H9 (cell line): ENCODE measurements at regions not wholly inside any gene's neighbourhood (a gene's known extent, or its start where the extent isn't known, plus 50 kb on each side); places are given as distances from the start of the nearest gene placed in this dataset.

Source experiments
- DNase-seq: peaks from one replicate; pipeline ENCODE4 v3.0.0-alpha.2; 2017
- H2AFZ ChIP-seq: one replicate; pipeline ENCODE4 v1.6.1; 2013; ENCODE audit warnings: mild to moderate bottlenecking, low read length, control low read depth, moderate library complexity
- H2AK5ac ChIP-seq: 2 replicates; pipeline ENCODE4 v1.6.1; 2013; ENCODE audit warnings: low read length, control low read depth, mixed read lengths; ENCODE audit not compliant: insufficient read length
- H2BK120ac ChIP-seq: one replicate; pipeline ENCODE4 v1.6.1; 2013; ENCODE audit warnings: low read depth, mild to moderate bottlenecking, low read length, control low read depth, inconsistent platforms; ENCODE audit not compliant: poor library complexity, severe bottlenecking
- H2BK12ac ChIP-seq: 2 replicates; pipeline ENCODE4 v1.6.1; 2013; ENCODE audit warnings: low read length, control low read depth, mixed read lengths, low read depth; ENCODE audit not compliant: insufficient read length
- H2BK15ac ChIP-seq: 2 replicates; pipeline ENCODE4 v1.6.1; 2013; ENCODE audit warnings: low read depth, low read length, control low read depth
- H2BK20ac ChIP-seq: one replicate; pipeline ENCODE4 v1.6.1; 2013; ENCODE audit warnings: low read depth, mild to moderate bottlenecking, low read length, control low read depth, inconsistent platforms; ENCODE audit not compliant: poor library complexity, severe bottlenecking
- H2BK5ac ChIP-seq: 2 replicates; pipeline ENCODE4 v1.6.1; 2013; ENCODE audit warnings: low read length, control low read depth, mixed read lengths; ENCODE audit not compliant: insufficient read length
- H3K14ac ChIP-seq: 2 replicates; pipeline ENCODE4 v1.6.1; 2013; ENCODE audit warnings: low read length, control low read depth; ENCODE audit not compliant: insufficient read depth
- H3K18ac ChIP-seq: 2 replicates; pipeline ENCODE4 v1.6.1; 2013; ENCODE audit warnings: low read depth, mild to moderate bottlenecking, mixed read lengths, low read length, control low read depth; ENCODE audit not compliant: insufficient read length
- H3K23ac ChIP-seq: 2 replicates; pipeline ENCODE4 v1.6.1; 2013; ENCODE audit warnings: low read length, control low read depth, mixed read lengths, low read depth; ENCODE audit not compliant: insufficient read length
- H3K23me2 ChIP-seq: 2 replicates; pipeline ENCODE4 v1.6.1; 2013; ENCODE audit warnings: low read depth, mild to moderate bottlenecking, mixed read lengths, low read length, control low read depth; ENCODE audit not compliant: insufficient read length, poor library complexity, severe bottlenecking
- H3K27ac ChIP-seq: 2 replicates; pipeline ENCODE4 v1.5.1; 2013; ENCODE audit warnings: low read length, control low read depth, mixed read lengths, low read depth; ENCODE audit not compliant: insufficient read length
- H3K27me3 ChIP-seq: 2 replicates; pipeline ENCODE4 v1.6.1; 2013; ENCODE audit warnings: low read length, control low read depth, inconsistent platforms; ENCODE audit not compliant: insufficient read depth
- H3K4ac ChIP-seq: 2 replicates; pipeline ENCODE4 v1.6.1; 2013; ENCODE audit warnings: low read depth, mild to moderate bottlenecking, control low read depth, inconsistent platforms, low read length, moderate library complexity
- H3K4me1 ChIP-seq: 2 replicates; pipeline ENCODE4 v1.6.1; 2013; ENCODE audit warnings: low read length, control low read depth, inconsistent platforms; ENCODE audit not compliant: insufficient read depth
- H3K4me2 ChIP-seq: 2 replicates; pipeline ENCODE4 v1.6.1; 2013; ENCODE audit warnings: low read length, control low read depth, mixed read lengths; ENCODE audit not compliant: insufficient read length, insufficient read depth
- H3K56ac ChIP-seq: 2 replicates; pipeline ENCODE4 v1.6.1; 2013; ENCODE audit warnings: low read depth, mild to moderate bottlenecking, mixed read lengths, low read length, control low read depth; ENCODE audit not compliant: insufficient read length
- H3K79me1 ChIP-seq: 2 replicates; pipeline ENCODE4 v1.6.1; 2013; ENCODE audit warnings: low read depth, mild to moderate bottlenecking, moderate library complexity, low read length, control low read depth, inconsistent platforms; ENCODE audit not compliant: insufficient read depth, poor library complexity, severe bottlenecking
- H3K79me2 ChIP-seq: 2 replicates; pipeline ENCODE4 v1.6.1; 2013; ENCODE audit warnings: low read length, control low read depth, inconsistent platforms; ENCODE audit not compliant: insufficient read depth
- H3K9ac ChIP-seq: 2 replicates; pipeline ENCODE4 v1.6.1; 2013; ENCODE audit warnings: low read length, control low read depth, mixed read lengths; ENCODE audit not compliant: insufficient read length; ENCODE audit errors: extremely low read depth
- H3K9me3 ChIP-seq: one replicate; pipeline ENCODE4 v1.6.1; 2013; ENCODE audit warnings: low read depth, low read length, inconsistent platforms; ENCODE audit not compliant: control insufficient read depth
- H3T11ph ChIP-seq: one replicate; pipeline ENCODE4 v1.6.1; 2013; ENCODE audit warnings: mild to moderate bottlenecking, low read length, control low read depth, inconsistent platforms
- H4K20me1 ChIP-seq: one replicate; pipeline ENCODE4 v1.6.1; 2013; ENCODE audit not compliant: control insufficient read depth, insufficient read length, insufficient read depth
- H4K5ac ChIP-seq: 2 replicates; pipeline ENCODE4 v1.6.1; 2013; ENCODE audit warnings: low read depth, mild to moderate bottlenecking, mixed read lengths, low read length, control low read depth; ENCODE audit not compliant: insufficient read length
- H4K8ac ChIP-seq: replicated peaks from 2 replicates; pipeline ENCODE4 v1.6.1; 2013; ENCODE audit warnings: low read length, control low read depth, mixed read lengths, low read depth; ENCODE audit not compliant: insufficient read length
- H4K91ac ChIP-seq: 2 replicates; pipeline ENCODE4 v1.6.1; 2013; ENCODE audit warnings: low read depth, mild to moderate bottlenecking, moderate library complexity, mixed read lengths, low read length, control low read depth; ENCODE audit not compliant: insufficient read length
- H3K27ac Mint-ChIP-seq, 3 experiments: 2 replicates in 2 of 3; 3 replicates in 1 of 3; pipeline ENCODE4 v1.8.0; 2020 to 2021; ENCODE audit warnings: mixed read lengths in 3 of 3, mild to moderate bottlenecking in 1 of 3, moderate library complexity in 1 of 3
- H3K27me3 Mint-ChIP-seq: 2 replicates; pipeline ENCODE4 v1.8.0; 2021; ENCODE audit warnings: low read depth, mild to moderate bottlenecking, moderate library complexity, mixed read lengths
- H3K36me3 Mint-ChIP-seq, 3 experiments: 2 replicates in 2 of 3; 3 replicates in 1 of 3; pipeline ENCODE4 v1.8.0; 2020 to 2021; ENCODE audit warnings: low read depth in 3 of 3, mixed read lengths in 3 of 3; ENCODE audit not compliant: insufficient read depth in 1 of 3
- H3K4me1 Mint-ChIP-seq, 2 experiments: 2 replicates each; pipeline ENCODE4 v1.8.0; 2020; ENCODE audit warnings: mixed read lengths in 2 of 2
- H3K4me3 Mint-ChIP-seq, 2 experiments: 2 replicates in 1 of 2; 3 replicates in 1 of 2; pipeline ENCODE4 v1.8.0; 2020 to 2021; ENCODE audit warnings: mild to moderate bottlenecking in 2 of 2, mixed read lengths in 2 of 2, moderate library complexity in 1 of 2
- H3K9me3 Mint-ChIP-seq, 2 experiments: 2 replicates in 1 of 2; 3 replicates in 1 of 2; pipeline ENCODE4 v1.8.0; 2020; ENCODE audit warnings: mild to moderate bottlenecking in 2 of 2, mixed read lengths in 2 of 2, moderate library complexity in 1 of 2
- WGBS: extraction: QIAGEN DNeasy Blood & Tissue Kit; methylation state at CpG from one replicate; pipeline ENCODE4 v1.1.7; 2013; ENCODE audit warnings: missing lambda C conversion rate, low lambda C conversion rate, mixed read lengths; ENCODE audit not compliant: insufficient read length; ENCODE audit errors: extremely low coverage; 5-methylcytosine and 5-hydroxymethylcytosine counted together
- TF ChIP-seq, protein P1 (sequence below): fragments of 200-600 bp; sonication (generic); conservative IDR thresholded peaks from 3 replicates; pipeline ENCODE4 v1.8.0; 2021; ENCODE audit warnings: antibody characterized with exemption, mild to moderate bottlenecking

- no peaks in the 10 kb centered on the region for H3K36me3 Mint-ChIP-seq
- H3K79me2 ChIP-seq = no peaks in the 10 kb centered on the region
- H3K4me3 Mint-ChIP-seq = no peak overlapping the region
- H3K27me3 ChIP-seq = no peaks in the 10 kb centered on the region
- no peak overlapping the region for H2BK20ac ChIP-seq
- no peak overlapping the region for H2BK5ac ChIP-seq
- TF ChIP-seq, protein P1, sequence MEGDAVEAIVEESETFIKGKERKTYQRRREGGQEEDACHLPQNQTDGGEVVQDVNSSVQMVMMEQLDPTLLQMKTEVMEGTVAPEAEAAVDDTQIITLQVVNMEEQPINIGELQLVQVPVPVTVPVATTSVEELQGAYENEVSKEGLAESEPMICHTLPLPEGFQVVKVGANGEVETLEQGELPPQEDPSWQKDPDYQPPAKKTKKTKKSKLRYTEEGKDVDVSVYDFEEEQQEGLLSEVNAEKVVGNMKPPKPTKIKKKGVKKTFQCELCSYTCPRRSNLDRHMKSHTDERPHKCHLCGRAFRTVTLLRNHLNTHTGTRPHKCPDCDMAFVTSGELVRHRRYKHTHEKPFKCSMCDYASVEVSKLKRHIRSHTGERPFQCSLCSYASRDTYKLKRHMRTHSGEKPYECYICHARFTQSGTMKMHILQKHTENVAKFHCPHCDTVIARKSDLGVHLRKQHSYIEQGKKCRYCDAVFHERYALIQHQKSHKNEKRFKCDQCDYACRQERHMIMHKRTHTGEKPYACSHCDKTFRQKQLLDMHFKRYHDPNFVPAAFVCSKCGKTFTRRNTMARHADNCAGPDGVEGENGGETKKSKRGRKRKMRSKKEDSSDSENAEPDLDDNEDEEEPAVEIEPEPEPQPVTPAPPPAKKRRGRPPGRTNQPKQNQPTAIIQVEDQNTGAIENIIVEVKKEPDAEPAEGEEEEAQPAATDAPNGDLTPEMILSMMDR = no peak
- H3K9me3 ChIP-seq = no peaks in the 10 kb centered on the region
- no peak overlapping the region for H2BK15ac ChIP-seq
- no peak overlapping the region for H3K4ac ChIP-seq
- H3K27ac Mint-ChIP-seq = no peak overlapping the region
- H3K23ac ChIP-seq = no peak overlapping the region
- H2BK120ac ChIP-seq = no peak overlapping the region
- no peak overlapping the region for H3K14ac ChIP-seq
- H3K27me3 Mint-ChIP-seq = peaks cover 2% of the 10 kb centered on the region
- H2AK5ac ChIP-seq = no peak overlapping the region
- no peak overlapping the region for H4K5ac ChIP-seq
- H3K23me2 ChIP-seq = no peaks in the 10 kb centered on the region
- WGBS = no CpG with 5 or more reads among the region's 1 CpG
- no peak for DNase-seq
- H3K9ac ChIP-seq = no peak overlapping the region
- H3K9me3 Mint-ChIP-seq = no peaks in the 10 kb centered on the region; a peak in 1 of 5 replicates
- H3K4me1 ChIP-seq = no peaks in the 10 kb centered on the region
- H4K91ac ChIP-seq = no peak overlapping the region
- H3K56ac ChIP-seq = no peak overlapping the region
- H3K18ac ChIP-seq = no peak overlapping the region
- H4K8ac ChIP-seq = no peak overlapping the region
- H2AFZ ChIP-seq = no peak overlapping the region
- H3K79me1 ChIP-seq = no peaks in the 10 kb centered on the region
- no peak overlapping the region for H3T11ph ChIP-seq
- no peak overlapping the region for H3K27ac ChIP-seq
- H3K4me1 Mint-ChIP-seq = no peaks in the 10 kb centered on the region
- H4K20me1 ChIP-seq = no peaks in the 10 kb centered on the region
- no peak overlapping the region for H2BK12ac ChIP-seq
- no peak overlapping the region for H3K4me2 ChIP-seq
Observed at GRCh38 chr13:97822377-97822776, 131.1 kb upstream of the IPO5 start.
